ENCODE measurements at regions not wholly inside any gene's neighbourhood (a gene's known extent, or its start where the extent isn't known, plus 50 kb on each side); places are given as distances from the start of the nearest gene placed in this dataset.
A peak's percentile ranks its signal among the peaks of the same experiment; 100 is the strongest.
"Not testable (repeated sequence)": the region's sequence is repeated elsewhere in the genome, so short reads cannot be mapped to it uniquely, and the experiment has no call there.

- no peak for DNase-seq
Measured at GRCh38 chr12:46667551-46667950, 158.2 kb downstream of the SLC38A4 start.

GRCh38 chr12:46664761-46665287 is 161.0 kb downstream of the SLC38A4 start:
- DNase-seq = peak; percentile 80 to 91 (median 89)

- DNase-seq = no peak
Measured at GRCh38 chr12:46663318-46663717, 162.5 kb downstream of the SLC38A4 start.

GRCh38 chr12:46661110-46661845 is 164.5 kb downstream of the SLC38A4 start:
- DNase-seq = peak; percentile 56 to 75 (median 72)

- DNase-seq = peak; percentile 47 to 62 (median 57)
Measured at GRCh38 chr12:46660719-46661109, 165.1 kb downstream of the SLC38A4 start.

- no peak for DNase-seq
Measured at GRCh38 chr12:46660276-46660675, 165.5 kb downstream of the SLC38A4 start.

- peak in 1 of 3 donors; percentile 41 for DNase-seq
Measured at GRCh38 chr12:46659824-46660223, 166.0 kb downstream of the SLC38A4 start.

- no peak for DNase-seq
Measured at GRCh38 chr12:46659032-46659650, 166.7 kb downstream of the SLC38A4 start.

- DNase-seq = no peak
Measured at GRCh38 chr12:46657453-46658411, 168.1 kb downstream of the SLC38A4 start.

- DNase-seq = not testable (repeated sequence)
Measured at GRCh38 chr12:46655984-46656383, 169.8 kb downstream of the SLC38A4 start.

GRCh38 chr12:46653311-46653710 is 172.5 kb downstream of the SLC38A4 start:
- DNase-seq = no peak

GRCh38 chr12:46652692-46653091 is 173.1 kb downstream of the SLC38A4 start:
- DNase-seq = no peak

GRCh38 chr12:46650688-46651087 is 175.1 kb downstream of the SLC38A4 start:
- DNase-seq = no peak

- no peak for DNase-seq
Measured at GRCh38 chr12:46649433-46649832, 176.4 kb downstream of the SLC38A4 start.

- DNase-seq = no peak
Measured at GRCh38 chr12:46647034-46647433, 178.8 kb downstream of the SLC38A4 start.

- not testable (repeated sequence) for DNase-seq
Measured at GRCh38 chr12:46641649-46642048, 184.1 kb downstream of the SLC38A4 start.

GRCh38 chr12:46635818-46636217 is 190.0 kb downstream of the SLC38A4 start:
- DNase-seq = no peak

GRCh38 chr12:46629331-46630229 is 196.2 kb downstream of the SLC38A4 start:
- DNase-seq = no peak

- no peak for DNase-seq
Measured at GRCh38 chr12:46628176-46628575, 197.6 kb downstream of the SLC38A4 start.

- DNase-seq = no peak
Measured at GRCh38 chr12:46627686-46628085, 198.1 kb downstream of the SLC38A4 start.

- not testable (repeated sequence) for DNase-seq
Measured at GRCh38 chr12:46619474-46619873, 206.3 kb downstream of the SLC38A4 start.

GRCh38 chr12:46617737-46618136 is 208.1 kb downstream of the SLC38A4 start:
- not testable (repeated sequence) for DNase-seq
